HG03457 (cell line): ENCODE measurements at regions not wholly inside any gene's neighbourhood (a gene's known extent, or its start where the extent isn't known, plus 50 kb on each side); places are given as distances from the start of the nearest gene placed in this dataset.
"Not testable (repeated sequence)": the region's sequence is repeated elsewhere in the genome, so short reads cannot be mapped to it uniquely, and the experiment has no call there.

ENCODE experiments used
- ATAC-seq: cut with Tn5 transposase; IDR thresholded peaks from one replicate; pipeline ENCODE4 v1.9.1; 2021; ENCODE audit warnings: moderate number of reproducible peaks; ENCODE audit not compliant: unreplicated experiment

GRCh38 chr6:11387707-11388430, 149.7 kb upstream of the TMEM170B start:
- no peak for ATAC-seq

- ATAC-seq = no peak
Measured at GRCh38 chr6:11386726-11387125, 150.8 kb upstream of the TMEM170B start.

- ATAC-seq = peak; percentile 57
Measured at GRCh38 chr6:11386323-11386722, 151.2 kb upstream of the TMEM170B start.

- no peak for ATAC-seq
Measured at GRCh38 chr6:11384531-11385309, 152.3 kb upstream of the NEDD9 start.

GRCh38 chr6:11381801-11382513, 149.5 kb upstream of the NEDD9 start:
- peak; percentile 50 for ATAC-seq

- no peak for ATAC-seq
Measured at GRCh38 chr6:11380969-11381744, 148.7 kb upstream of the NEDD9 start.

- no peak for ATAC-seq
Measured at GRCh38 chr6:11380549-11380948, 148.1 kb upstream of the NEDD9 start.

GRCh38 chr6:11379805-11380204, 147.3 kb upstream of the NEDD9 start:
- no peak for ATAC-seq

- ATAC-seq = no peak
Measured at GRCh38 chr6:11378639-11379038, 146.2 kb upstream of the NEDD9 start.

- peak; percentile 88 for ATAC-seq
Measured at GRCh38 chr6:11374036-11375010, 141.9 kb upstream of the NEDD9 start.

GRCh38 chr6:11373208-11373607, 140.7 kb upstream of the NEDD9 start:
- no peak for ATAC-seq

GRCh38 chr6:11372186-11372790, 139.8 kb upstream of the NEDD9 start:
- ATAC-seq = not testable (repeated sequence)

- no peak for ATAC-seq
Measured at GRCh38 chr6:11370191-11371018, 137.9 kb upstream of the NEDD9 start.

GRCh38 chr6:11368760-11369159, 136.3 kb upstream of the NEDD9 start:
- no peak for ATAC-seq

GRCh38 chr6:11368264-11368663, 135.8 kb upstream of the NEDD9 start:
- ATAC-seq = no peak

GRCh38 chr6:11367638-11368199, 135.3 kb upstream of the NEDD9 start:
- no peak for ATAC-seq

- ATAC-seq = no peak
Measured at GRCh38 chr6:11366934-11367637, 134.6 kb upstream of the NEDD9 start.
